Suprapubic skin (tissue), 4 donors: ENCODE measurements at regions not wholly inside any gene's neighbourhood (a gene's known extent, or its start where the extent isn't known, plus 50 kb on each side); places are given as distances from the start of the nearest gene placed in this dataset.

Experiments used
- POLR2A ChIP-seq, 2 donors: fragments of 450-650 bp; IDR thresholded peaks; one replicate each; pipeline ENCODE4 v1.6.1; 2017; ENCODE audit warnings: antibody characterized with exemption in 2 of 2, mild to moderate bottlenecking in 2 of 2, moderate library complexity in 2 of 2
- POLR2AphosphoS5 ChIP-seq, 3 donors: sonication (generic); formaldehyde crosslinking; IDR thresholded peaks; one replicate each; pipeline ENCODE4 v1.6.1; 2017; ENCODE audit warnings: antibody characterized with exemption in 3 of 3
- TF ChIP-seq, protein P1 (sequence below), 2 donors: fragments of 200-600 bp in 1 of 2; fragments of 450-650 bp in 1 of 2; sonication (generic) in 1 of 2; IDR thresholded peaks; one replicate each; pipeline ENCODE4 v1.5.1; 2016 to 2019; ENCODE audit warnings: antibody characterized with exemption in 2 of 2, mild to moderate bottlenecking in 1 of 2, moderate library complexity in 1 of 2

DNA sequence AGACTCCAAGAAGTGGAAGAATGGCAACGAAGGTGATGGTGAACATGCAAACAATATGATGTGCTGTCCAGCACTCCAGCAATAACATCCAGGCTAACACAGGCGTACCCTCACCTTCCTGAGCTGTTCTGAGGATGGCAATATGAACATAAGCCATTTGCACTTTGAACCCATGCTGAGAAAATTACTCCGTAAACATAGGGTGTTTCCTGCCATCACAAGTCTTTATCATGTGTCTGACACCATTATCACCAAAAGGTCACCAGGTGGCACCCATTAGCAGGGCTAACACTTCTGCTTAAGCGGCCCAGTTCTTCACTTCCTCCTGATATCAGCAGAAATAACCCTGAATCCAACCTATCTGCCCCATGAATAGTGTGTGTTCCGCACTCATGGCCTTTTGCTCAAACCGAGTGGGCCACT is 482.8 kb downstream of the MED13L start:
- TF ChIP-seq, protein P1, sequence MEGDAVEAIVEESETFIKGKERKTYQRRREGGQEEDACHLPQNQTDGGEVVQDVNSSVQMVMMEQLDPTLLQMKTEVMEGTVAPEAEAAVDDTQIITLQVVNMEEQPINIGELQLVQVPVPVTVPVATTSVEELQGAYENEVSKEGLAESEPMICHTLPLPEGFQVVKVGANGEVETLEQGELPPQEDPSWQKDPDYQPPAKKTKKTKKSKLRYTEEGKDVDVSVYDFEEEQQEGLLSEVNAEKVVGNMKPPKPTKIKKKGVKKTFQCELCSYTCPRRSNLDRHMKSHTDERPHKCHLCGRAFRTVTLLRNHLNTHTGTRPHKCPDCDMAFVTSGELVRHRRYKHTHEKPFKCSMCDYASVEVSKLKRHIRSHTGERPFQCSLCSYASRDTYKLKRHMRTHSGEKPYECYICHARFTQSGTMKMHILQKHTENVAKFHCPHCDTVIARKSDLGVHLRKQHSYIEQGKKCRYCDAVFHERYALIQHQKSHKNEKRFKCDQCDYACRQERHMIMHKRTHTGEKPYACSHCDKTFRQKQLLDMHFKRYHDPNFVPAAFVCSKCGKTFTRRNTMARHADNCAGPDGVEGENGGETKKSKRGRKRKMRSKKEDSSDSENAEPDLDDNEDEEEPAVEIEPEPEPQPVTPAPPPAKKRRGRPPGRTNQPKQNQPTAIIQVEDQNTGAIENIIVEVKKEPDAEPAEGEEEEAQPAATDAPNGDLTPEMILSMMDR (IDR thresholded peaks at IDR 0.05): no peak
- no peak for TF ChIP-seq POLR2A (IDR thresholded peaks at IDR 0.05)
- TF ChIP-seq POLR2AphosphoS5 (IDR thresholded peaks at IDR 0.05): no peak
